Activated CD4-positive, alpha-beta T cell treated with anti-CD3 and anti-CD28 coated beads for 36 hours (primary cell): ENCODE measurements at regions not wholly inside any gene's neighbourhood (a gene's known extent, or its start where the extent isn't known, plus 50 kb on each side); places are given as distances from the start of the nearest gene placed in this dataset.

Experiments used
- ATAC-seq: fragments of 200-7000 bp; cut with Tn5 transposase; one replicate; pipeline ENCODE4 v1.10.0; 2021; ENCODE audit warnings: mild to moderate bottlenecking, moderate library complexity
- CTCF ChIA-PET: fragments of 350-600 bp; sonication (Branson Sonifier 250); formaldehyde crosslinking; loops from one replicate; lab custom pipeline; 2021; ENCODE audit warnings: antibody characterized with exemption; lab: Charles Lee
- POLR2A ChIA-PET: fragments of 350-600 bp; sonication (Branson Sonifier 250); formaldehyde crosslinking; loops from one replicate; lab custom pipeline; 2021; ENCODE audit warnings: antibody characterized with exemption, inconsistent platforms; lab: Charles Lee
- DNase-seq: peaks from one replicate; pipeline ENCODE4 v3.0.0-alpha.2; 2020
- H3K27ac Mint-ChIP-seq: one replicate; pipeline ENCODE4 v1.8.0; 2021; ENCODE audit warnings: mixed read lengths
- H3K27me3 Mint-ChIP-seq: one replicate; pipeline ENCODE4 v1.8.0; 2021; ENCODE audit warnings: mixed read lengths
- H3K36me3 Mint-ChIP-seq: one replicate; pipeline ENCODE4 v1.8.0; 2021; ENCODE audit warnings: low read depth, mixed read lengths
- H3K4me1 Mint-ChIP-seq: one replicate; pipeline ENCODE4 v1.8.0; 2021; ENCODE audit warnings: mixed read lengths
- H3K4me3 Mint-ChIP-seq: one replicate; pipeline ENCODE4 v1.8.0; 2021; ENCODE audit warnings: mild to moderate bottlenecking, moderate library complexity, mixed read lengths
- H3K9me3 Mint-ChIP-seq: one replicate; pipeline ENCODE4 v1.8.0; 2021; ENCODE audit warnings: low read depth, mixed read lengths
- intact Hi-C, 2 experiments: fragments of 100-400 bp; cut with DNase I in 1 of 2; cut with micrococcal nuclease in 1 of 2; formaldehyde crosslinking; loops; one replicate each; pipeline versions ENCODE4 v1.14.2 to v1.15.1; 2022 to 2024; cut with DNase I, micrococcal nuclease

- ATAC-seq: no peak
- ChIA-PET POLR2A (no interaction called here), CTCF (no interaction called here)
Measured at GRCh38 chrX:3257471-3257870, 89.0 kb downstream of the MXRA5 start.

GRCh38 chrX:3256868-3257267, 89.6 kb downstream of the MXRA5 start:
- ATAC-seq (no peak), DNase-seq (no peak)
- no peak overlapping the region for H3K27ac Mint-ChIP-seq
- peaks cover 2% of the 10 kb centered on the region for H3K9me3 Mint-ChIP-seq
- POLR2A ChIA-PET: no interaction called here
- intact Hi-C loops: no loop called here
- peaks cover 2% of the 10 kb centered on the region for H3K27me3 Mint-ChIP-seq
- no peak overlapping the region for H3K4me3 Mint-ChIP-seq
- CTCF ChIA-PET: no interaction called here
- no peaks in the 10 kb centered on the region for H3K36me3 Mint-ChIP-seq
- no peaks in the 10 kb centered on the region for H3K4me1 Mint-ChIP-seq

More at GRCh38 chrX:3257471-3257870, 89.0 kb downstream of the MXRA5 start:
- Mint-ChIP-seq H3K4me3 (no peak overlapping the region), H3K36me3 (no peaks in the 10 kb centered on the region), H3K27ac (no peak overlapping the region), H3K9me3 (peaks cover 2% of the 10 kb centered on the region), H3K4me1 (no peaks in the 10 kb centered on the region), H3K27me3 (peaks cover 2% of the 10 kb centered on the region)
- DNase-seq: no peak
- intact Hi-C loops: no loop called here

- Mint-ChIP-seq H3K4me1 (no peaks in the 10 kb centered on the region), H3K9me3 (no peaks in the 10 kb centered on the region), H3K27me3 (no peaks in the 10 kb centered on the region), H3K4me3 (no peak overlapping the region), H3K27ac (no peak overlapping the region), H3K36me3 (no peaks in the 10 kb centered on the region)
- intact Hi-C loops: no loop called here
- ChIA-PET POLR2A (no interaction called here), CTCF (no interaction called here)
- DNase-seq: no peak
- ATAC-seq: no peak
Measured at GRCh38 chrX:3252744-3253143, 93.7 kb downstream of the MXRA5 start.

DNA sequence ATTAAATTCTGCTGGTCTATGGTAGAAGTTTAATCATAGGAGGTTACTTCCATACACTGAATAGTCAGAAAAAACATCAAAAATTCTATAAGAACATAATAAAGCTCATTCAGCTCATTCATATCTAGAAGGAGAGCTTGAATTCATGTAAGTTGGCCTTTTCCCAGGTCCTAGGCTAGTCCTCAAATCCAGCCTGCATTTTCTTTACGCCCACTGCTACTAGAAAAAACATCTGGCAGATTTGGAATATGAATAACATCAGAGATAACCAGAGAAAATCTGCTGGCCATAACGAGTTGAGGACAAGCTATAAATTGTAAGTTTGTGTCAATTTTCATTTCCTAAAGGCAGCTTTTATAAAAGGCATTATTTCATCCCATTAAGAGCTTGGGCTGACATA, 95.5 kb downstream of the MXRA5 start:
- no peak for ATAC-seq
- Mint-ChIP-seq H3K4me1 (no peaks in the 10 kb centered on the region), H3K27ac (no peak overlapping the region), H3K9me3 (no peaks in the 10 kb centered on the region), H3K27me3 (no peaks in the 10 kb centered on the region), H3K4me3 (no peak overlapping the region), H3K36me3 (no peaks in the 10 kb centered on the region)
- ChIA-PET POLR2A (no interaction called here), CTCF (interaction anchor here (0.7 kb wide), 1 partner anchor 268 kb away, joined by 3 read pairs; no protein-coding TSS in a partner anchor)
- no peak for DNase-seq
- intact Hi-C loops: no loop called here

DNA sequence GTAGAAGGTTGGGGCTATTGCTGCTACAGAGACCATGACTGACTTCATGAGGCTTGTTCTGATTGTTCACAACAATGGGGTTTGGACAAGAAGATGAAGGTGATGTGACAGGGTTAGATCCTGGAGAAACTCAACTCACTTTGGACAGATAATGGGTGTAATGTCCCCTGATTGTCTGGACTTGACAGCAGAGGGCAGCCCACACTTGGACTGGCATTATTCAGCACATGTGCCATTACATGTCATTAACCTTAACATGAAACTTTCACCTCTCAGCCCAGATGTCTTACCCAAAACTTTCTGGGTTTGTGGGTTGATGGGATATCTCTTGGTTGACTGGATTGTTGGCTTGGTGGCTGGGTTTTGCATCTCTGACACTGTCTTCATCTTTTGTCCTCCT, 101.5 kb downstream of the MXRA5 start:
- DNase-seq (no peak), ATAC-seq (no peak)
- Mint-ChIP-seq H3K36me3 (no peaks in the 10 kb centered on the region), H3K9me3 (no peaks in the 10 kb centered on the region), H3K27me3 (no peaks in the 10 kb centered on the region), H3K27ac (no peak overlapping the region), H3K4me3 (no peak overlapping the region), H3K4me1 (no peaks in the 10 kb centered on the region)
- POLR2A ChIA-PET: no interaction called here
- CTCF ChIA-PET: no interaction called here
- intact Hi-C loops: no loop called here

DNA sequence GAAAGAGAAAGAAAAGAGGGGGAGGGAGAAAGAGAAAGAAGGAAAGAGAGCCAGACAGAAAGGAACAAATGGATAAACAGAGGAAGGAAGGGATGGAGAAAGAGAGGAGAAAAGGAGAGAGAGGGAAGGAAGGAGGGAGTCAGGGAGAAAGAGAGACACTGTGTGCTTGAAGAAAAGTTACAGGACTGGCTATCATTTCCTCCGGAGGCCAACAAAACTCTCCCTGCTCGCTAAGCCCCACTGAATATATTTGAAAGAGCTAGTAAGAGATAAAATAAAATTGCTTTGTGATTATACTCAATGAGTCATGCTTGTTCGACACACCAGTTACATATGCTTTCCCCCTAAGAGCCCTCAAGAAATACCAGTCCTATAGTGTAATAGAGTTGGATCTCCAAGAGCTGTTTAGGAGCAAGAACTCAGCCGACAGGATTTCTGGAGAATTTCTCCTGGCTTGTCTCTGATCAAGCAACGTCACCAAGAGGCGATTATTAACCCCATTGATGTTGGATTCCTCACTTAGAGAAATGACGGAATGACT, 102.2 kb downstream of the MXRA5 start:
- no peaks in the 10 kb centered on the region for H3K36me3 Mint-ChIP-seq
- DNase-seq: no peak
- no peak for ATAC-seq
- CTCF ChIA-PET: no interaction called here
- H3K9me3 Mint-ChIP-seq: no peaks in the 10 kb centered on the region
- H3K27ac Mint-ChIP-seq: no peak overlapping the region
- intact Hi-C loops: no loop called here
- no peaks in the 10 kb centered on the region for H3K27me3 Mint-ChIP-seq
- H3K4me3 Mint-ChIP-seq: no peak overlapping the region
- POLR2A ChIA-PET: no interaction called here
- no peaks in the 10 kb centered on the region for H3K4me1 Mint-ChIP-seq

- Mint-ChIP-seq H3K36me3 (no peaks in the 10 kb centered on the region), H3K9me3 (peaks cover 2% of the 10 kb centered on the region), H3K4me3 (no peak overlapping the region), H3K27me3 (no peaks in the 10 kb centered on the region), H3K27ac (no peak overlapping the region), H3K4me1 (no peaks in the 10 kb centered on the region)
- CTCF ChIA-PET: no interaction called here
- POLR2A ChIA-PET: no interaction called here
- intact Hi-C loops: no loop called here
- DNase-seq (no peak), ATAC-seq (no peak)
Measured at GRCh38 chrX:3232262-3232923, 114.1 kb downstream of the MXRA5 start.

GRCh38 chrX:3231766-3232165, 114.7 kb downstream of the MXRA5 start:
- ChIA-PET CTCF (no interaction called here), POLR2A (no interaction called here)
- Mint-ChIP-seq H3K36me3 (no peaks in the 10 kb centered on the region), H3K4me1 (no peaks in the 10 kb centered on the region), H3K27me3 (no peaks in the 10 kb centered on the region), H3K4me3 (no peak overlapping the region), H3K27ac (no peak overlapping the region), H3K9me3 (peaks cover 2% of the 10 kb centered on the region)
- ATAC-seq: no peak
- no peak for DNase-seq
- intact Hi-C loops: no loop called here

DNA sequence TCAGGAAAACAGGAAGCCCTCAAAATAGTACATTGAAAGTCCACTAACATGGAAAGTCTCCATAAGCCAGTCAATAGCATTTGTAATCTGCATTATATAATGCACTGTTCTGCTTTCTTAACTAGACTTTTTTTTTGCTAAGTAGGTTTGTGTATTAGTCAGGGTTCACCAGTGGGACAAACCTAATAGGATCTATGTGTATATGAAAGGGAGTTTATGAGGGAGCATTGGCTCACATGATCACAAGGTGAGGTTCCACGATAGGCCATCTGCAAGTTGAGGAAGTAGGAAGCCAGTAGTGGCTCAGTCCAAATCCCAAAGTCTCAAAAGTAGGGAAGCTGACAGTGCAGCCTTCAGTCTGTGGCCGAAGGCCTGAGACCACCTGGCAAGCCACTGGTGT, 116.0 kb downstream of the MXRA5 start:
- H3K27me3 Mint-ChIP-seq: no peaks in the 10 kb centered on the region
- POLR2A ChIA-PET: no interaction called here
- H3K27ac Mint-ChIP-seq: no peak overlapping the region
- H3K36me3 Mint-ChIP-seq: no peaks in the 10 kb centered on the region
- intact Hi-C loops: no loop called here
- H3K4me1 Mint-ChIP-seq: no peaks in the 10 kb centered on the region
- H3K9me3 Mint-ChIP-seq: no peaks in the 10 kb centered on the region
- CTCF ChIA-PET: no interaction called here
- no peak for DNase-seq
- no peak overlapping the region for H3K4me3 Mint-ChIP-seq
- no peak for ATAC-seq

DNA sequence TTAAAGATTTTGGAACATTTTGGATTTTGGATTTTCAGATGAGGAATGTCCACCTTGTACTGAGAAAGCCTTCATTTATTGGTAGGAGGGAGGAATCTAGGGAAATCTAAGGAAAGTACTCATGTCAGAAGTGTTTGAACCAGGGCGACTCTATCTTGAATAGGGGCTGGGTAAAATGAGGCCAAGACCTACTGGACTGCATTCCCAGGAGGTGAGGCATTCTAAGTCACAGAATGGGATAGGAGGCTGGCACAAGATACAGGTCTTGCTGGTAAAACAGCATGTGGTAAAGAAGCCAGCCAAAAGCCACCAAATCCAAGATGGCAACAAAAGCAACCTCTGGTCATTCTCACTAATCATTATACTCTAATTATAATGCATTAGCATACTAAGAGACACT, 118.9 kb downstream of the MXRA5 start:
- intact Hi-C loops: no loop called here
- ATAC-seq (no peak), DNase-seq (no peak)
- no peak overlapping the region for H3K4me3 Mint-ChIP-seq
- H3K36me3 Mint-ChIP-seq: no peaks in the 10 kb centered on the region
- H3K27me3 Mint-ChIP-seq: no peaks in the 10 kb centered on the region
- no peaks in the 10 kb centered on the region for H3K9me3 Mint-ChIP-seq
- no peak overlapping the region for H3K27ac Mint-ChIP-seq
- POLR2A ChIA-PET: no interaction called here
- CTCF ChIA-PET: no interaction called here
- H3K4me1 Mint-ChIP-seq: no peaks in the 10 kb centered on the region

DNA sequence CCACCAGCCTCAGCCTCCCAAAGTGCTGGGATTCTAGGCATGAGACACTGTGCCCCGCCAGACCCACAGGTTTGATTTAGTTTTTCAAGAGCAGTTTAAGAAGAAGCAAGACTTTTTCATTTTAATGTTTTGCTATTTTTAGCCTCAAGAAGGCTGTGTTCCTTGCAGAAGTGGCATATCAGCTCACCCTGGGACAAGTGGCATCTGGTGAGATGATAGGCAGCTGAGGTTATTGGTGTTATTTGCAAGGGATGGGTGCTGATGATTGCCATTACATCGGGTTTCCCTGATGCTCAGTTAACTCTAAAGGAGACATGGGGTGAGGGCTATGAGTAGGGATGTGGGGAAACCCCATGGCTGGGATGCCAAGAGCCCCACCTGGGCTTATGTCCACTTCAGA, 120.4 kb downstream of the MXRA5 start:
- Mint-ChIP-seq H3K4me1 (no peaks in the 10 kb centered on the region), H3K27ac (no peak overlapping the region), H3K27me3 (no peaks in the 10 kb centered on the region), H3K9me3 (no peaks in the 10 kb centered on the region), H3K4me3 (no peak overlapping the region), H3K36me3 (no peaks in the 10 kb centered on the region)
- ChIA-PET CTCF (no interaction called here), POLR2A (no interaction called here)
- intact Hi-C loops: no loop called here
- ATAC-seq (no peak), DNase-seq (no peak)

- no peak overlapping the region for H3K4me3 Mint-ChIP-seq
Measured at GRCh38 chrX:3221643-3222042, 124.8 kb downstream of the MXRA5 start.

More at GRCh38 chrX:3221643-3222042, 124.8 kb downstream of the MXRA5 start:
- no peaks in the 10 kb centered on the region for H3K36me3 Mint-ChIP-seq
- ATAC-seq (no peak), DNase-seq (no peak)
- no peak overlapping the region for H3K27ac Mint-ChIP-seq
- H3K27me3 Mint-ChIP-seq: no peaks in the 10 kb centered on the region
- ChIA-PET CTCF (no interaction called here), POLR2A (no interaction called here)
- H3K9me3 Mint-ChIP-seq: no peaks in the 10 kb centered on the region
- intact Hi-C loops: no loop called here
- H3K4me1 Mint-ChIP-seq: no peaks in the 10 kb centered on the region
